OCI-LY7 (cell line): ENCODE measurements at regions not wholly inside any gene's neighbourhood (a gene's known extent, or its start where the extent isn't known, plus 50 kb on each side); places are given as distances from the start of the nearest gene placed in this dataset.
"Not testable (repeated sequence)": the region's sequence is repeated elsewhere in the genome, so short reads cannot be mapped to it uniquely, and the experiment has no call there.

ENCODE experiments used
- BruUV-seq: library from RNA; stranded (reverse); fragments of 400-500 nt; replicated peaks from 2 replicates; lab custom pipeline; 2021; lab: Mats Ljungman, UMichigan
- CTCF ChIA-PET: fragments of 300-600 bp; sonication (Branson Sonifier 250); formaldehyde crosslinking; loops from one replicate; lab custom pipeline; 2022; ENCODE audit warnings: antibody characterized with exemption; ENCODE audit not compliant: unreplicated experiment; lab: Charles Lee
- POLR2A ChIA-PET: fragments of 300-600 bp; sonication (Branson Sonifier 250); formaldehyde crosslinking; loops from one replicate; lab custom pipeline; 2022; ENCODE audit warnings: antibody characterized with exemption; lab: Charles Lee
- DNase-seq: peaks from one replicate; pipeline ENCODE4 v3.0.0-alpha.2; 2015; ENCODE audit warnings: low spot score
- H2AFZ ChIP-seq: fragments of 200-600 bp; sonication (generic), shearing (Covaris generic); 2 replicates; pipeline ENCODE4 v1.6.1; 2014; ENCODE audit warnings: mild to moderate bottlenecking, antibody characterized with exemption, low read length, moderate library complexity
- H3K27ac ChIP-seq: fragments of 200-600 bp; sonication (generic); 2 replicates; pipeline ENCODE4 v1.5.1; 2014; ENCODE audit warnings: mixed run types, low read depth, mild to moderate bottlenecking, moderate library complexity, low read length, inconsistent platforms; ENCODE audit not compliant: poor library complexity, severe bottlenecking
- H3K36me3 ChIP-seq: fragments of 200-600 bp; sonication (generic); 2 replicates; pipeline ENCODE4 v1.6.1; 2014; ENCODE audit warnings: mild to moderate bottlenecking, antibody characterized with exemption, low read length, moderate library complexity, mixed read lengths; ENCODE audit not compliant: insufficient read depth
- H3K4me1 ChIP-seq: fragments of 200-600 bp; sonication (generic); 2 replicates; pipeline ENCODE4 v1.5.1; 2014; ENCODE audit warnings: mild to moderate bottlenecking, low read length; ENCODE audit not compliant: insufficient read depth, poor library complexity, severe bottlenecking
- H3K4me2 ChIP-seq: fragments of 200-600 bp; sonication (generic); 2 replicates; pipeline ENCODE4 v1.6.1; 2014; ENCODE audit warnings: mild to moderate bottlenecking, low read length
- H3K4me3 ChIP-seq: fragments of 200-600 bp; sonication (generic); 2 replicates; pipeline ENCODE4 v1.5.1; 2014; ENCODE audit warnings: mild to moderate bottlenecking, low read depth, low read length; ENCODE audit not compliant: poor library complexity, severe bottlenecking
- H3K79me2 ChIP-seq: fragments of 200-600 bp; sonication (generic); 2 replicates; pipeline ENCODE4 v1.6.1; 2016; ENCODE audit warnings: low read depth, mild to moderate bottlenecking, low read length, moderate library complexity, mixed read lengths; ENCODE audit not compliant: insufficient read depth
- H3K9me2 ChIP-seq: fragments of 200-600 bp; sonication (generic); 2 replicates; pipeline ENCODE4 v1.6.1; 2016; ENCODE audit warnings: mild to moderate bottlenecking, low read length, mixed read lengths; ENCODE audit not compliant: insufficient read depth
- H3K9me3 ChIP-seq: fragments of 200-600 bp; sonication (generic); 2 replicates; pipeline ENCODE4 v1.6.1; 2014; ENCODE audit warnings: mild to moderate bottlenecking, mixed run types, low read length, mixed read lengths
- H4K20me1 ChIP-seq: fragments of 200-600 bp; sonication (generic); 2 replicates; pipeline ENCODE4 v1.6.1; 2014; ENCODE audit warnings: mild to moderate bottlenecking, antibody characterized with exemption, low read length, moderate library complexity, mixed read lengths; ENCODE audit not compliant: insufficient read depth
- EZH2phosphoT487 ChIP-seq: fragments of 200-600 bp; sonication (generic); IDR thresholded peaks from 2 replicates; pipeline ENCODE4 v1.6.1; 2018; ENCODE audit warnings: low read depth, borderline replicate concordance, mild to moderate bottlenecking, mixed run types, antibody characterized with exemption, low read length, moderate library complexity, mixed read lengths
- intact Hi-C: fragments of 100-400 bp; cut with micrococcal nuclease; formaldehyde crosslinking; loops from one replicate; pipeline ENCODE4 v1.10.0; 2022; ENCODE audit not compliant: unreplicated experiment
- TF ChIP-seq, protein P1 (sequence below): fragments of 200-600 bp; sonication (generic); conservative IDR thresholded peaks from 2 replicates; pipeline ENCODE4 v1.5.1; 2014; ENCODE audit warnings: mild to moderate bottlenecking, antibody characterized with exemption, low read length, moderate library complexity, mixed read lengths

DNA sequence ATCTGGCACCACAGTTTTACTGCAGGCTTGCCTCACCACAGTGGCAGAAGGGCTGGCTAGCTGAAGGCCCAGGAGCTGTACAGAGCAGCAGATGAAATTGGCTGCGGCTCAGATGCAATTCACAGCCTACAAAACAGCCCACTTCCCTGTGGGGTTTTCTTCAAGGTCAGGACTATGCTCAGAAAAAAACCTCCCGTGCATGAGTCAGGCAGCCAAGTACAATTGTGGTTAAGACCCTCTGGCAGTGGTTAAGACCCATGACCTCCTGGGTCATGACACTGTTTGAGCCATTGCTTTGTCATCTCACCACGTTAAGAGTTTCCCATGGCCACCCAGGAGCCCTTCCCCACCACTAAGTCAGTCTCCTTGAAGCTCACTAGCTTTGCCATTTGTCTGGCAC is 276.3 kb downstream of the HNRNPD start:
- CTCF ChIA-PET: no interaction called here
- no peak overlapping the region for H3K27ac ChIP-seq
- no peaks in the 10 kb centered on the region for H3K9me2 ChIP-seq
- POLR2A ChIA-PET: no interaction called here
- no peak overlapping the region for H2AFZ ChIP-seq
- H3K4me3 ChIP-seq: no peak overlapping the region
- no peaks in the 10 kb centered on the region for H3K36me3 ChIP-seq
- H3K4me2 ChIP-seq: no peak overlapping the region
- H3K79me2 ChIP-seq: no peaks in the 10 kb centered on the region
- H4K20me1 ChIP-seq: no peaks in the 10 kb centered on the region
- no peaks in the 10 kb centered on the region for H3K4me1 ChIP-seq
- intact Hi-C loops: loop anchor here (10.0 kb wide), 1 partner anchor 643 kb away; no protein-coding TSS in a partner anchor
- no peaks in the 10 kb centered on the region for H3K9me3 ChIP-seq
- TF ChIP-seq EZH2phosphoT487: no peak
- TF ChIP-seq, protein P1, sequence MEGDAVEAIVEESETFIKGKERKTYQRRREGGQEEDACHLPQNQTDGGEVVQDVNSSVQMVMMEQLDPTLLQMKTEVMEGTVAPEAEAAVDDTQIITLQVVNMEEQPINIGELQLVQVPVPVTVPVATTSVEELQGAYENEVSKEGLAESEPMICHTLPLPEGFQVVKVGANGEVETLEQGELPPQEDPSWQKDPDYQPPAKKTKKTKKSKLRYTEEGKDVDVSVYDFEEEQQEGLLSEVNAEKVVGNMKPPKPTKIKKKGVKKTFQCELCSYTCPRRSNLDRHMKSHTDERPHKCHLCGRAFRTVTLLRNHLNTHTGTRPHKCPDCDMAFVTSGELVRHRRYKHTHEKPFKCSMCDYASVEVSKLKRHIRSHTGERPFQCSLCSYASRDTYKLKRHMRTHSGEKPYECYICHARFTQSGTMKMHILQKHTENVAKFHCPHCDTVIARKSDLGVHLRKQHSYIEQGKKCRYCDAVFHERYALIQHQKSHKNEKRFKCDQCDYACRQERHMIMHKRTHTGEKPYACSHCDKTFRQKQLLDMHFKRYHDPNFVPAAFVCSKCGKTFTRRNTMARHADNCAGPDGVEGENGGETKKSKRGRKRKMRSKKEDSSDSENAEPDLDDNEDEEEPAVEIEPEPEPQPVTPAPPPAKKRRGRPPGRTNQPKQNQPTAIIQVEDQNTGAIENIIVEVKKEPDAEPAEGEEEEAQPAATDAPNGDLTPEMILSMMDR: no peak
- no TSS peak for BruUV-seq
- no peak for DNase-seq

DNA sequence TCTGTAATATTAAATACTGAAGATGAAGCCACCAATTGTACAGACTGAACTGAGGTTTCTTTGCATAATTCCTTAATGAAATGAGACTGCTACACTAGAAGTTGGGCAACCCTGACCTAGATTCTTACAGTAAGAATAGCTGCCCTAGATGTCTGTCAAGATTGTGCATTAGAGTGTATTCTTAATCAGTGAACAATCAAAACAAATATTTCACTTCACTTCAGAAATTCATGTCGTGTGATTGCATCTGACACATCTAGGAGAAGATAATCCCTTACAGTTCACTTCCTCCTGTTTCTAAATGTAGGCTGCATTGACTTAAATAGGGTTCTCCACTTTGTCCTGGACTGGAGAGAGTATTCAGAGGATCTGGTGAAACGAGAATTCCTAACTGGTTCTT is 283.1 kb downstream of the HNRNPD start:
- Histone ChIP-seq H2AFZ (no peak overlapping the region), H4K20me1 (no peaks in the 10 kb centered on the region), H3K27ac (no peak overlapping the region), H3K4me3 (no peak overlapping the region), H3K9me3 (no peaks in the 10 kb centered on the region), H3K4me2 (no peak overlapping the region), H3K9me2 (no peaks in the 10 kb centered on the region), H3K4me1 (no peaks in the 10 kb centered on the region), H3K79me2 (no peaks in the 10 kb centered on the region), H3K36me3 (no peaks in the 10 kb centered on the region)
- ChIA-PET POLR2A (no interaction called here), CTCF (no interaction called here)
- no TSS peak for BruUV-seq
- intact Hi-C loops: loop anchor here (10.0 kb wide), 1 partner anchor 636 kb away; no protein-coding TSS in a partner anchor
- no peak for DNase-seq
- TF ChIP-seq EZH2phosphoT487: no peak
- TF ChIP-seq, protein P1: no peak

DNA sequence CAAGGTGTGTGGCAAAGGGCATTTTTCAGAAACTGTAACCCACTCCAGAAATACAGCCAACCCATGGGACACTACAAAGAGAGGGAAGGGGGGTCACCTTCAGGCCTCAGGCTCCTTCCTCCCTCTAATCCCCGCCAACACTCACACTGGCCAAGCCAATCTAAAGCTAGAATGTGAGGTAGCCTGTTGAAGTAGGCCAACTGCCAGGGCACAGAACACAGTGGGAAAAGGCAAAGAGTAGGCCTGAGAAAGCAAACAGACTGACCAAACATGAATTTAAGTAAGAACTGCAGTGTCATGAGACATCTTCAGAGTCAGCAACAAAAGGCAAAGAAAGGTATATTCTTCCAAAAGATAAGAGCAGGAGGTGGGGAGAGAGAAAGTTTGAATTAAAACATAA is 289.0 kb downstream of the HNRNPD start:
- no peak for DNase-seq
- H3K4me1 ChIP-seq: no peaks in the 10 kb centered on the region
- CTCF ChIA-PET: no interaction called here
- H3K4me3 ChIP-seq: no peak overlapping the region
- no peak overlapping the region for H3K4me2 ChIP-seq
- no peak overlapping the region for H3K27ac ChIP-seq
- no peak for TF ChIP-seq EZH2phosphoT487
- TF ChIP-seq, protein P1: no peak
- POLR2A ChIA-PET: no interaction called here
- H3K36me3 ChIP-seq: no peaks in the 10 kb centered on the region
- intact Hi-C loops: no loop called here
- H4K20me1 ChIP-seq: no peaks in the 10 kb centered on the region
- no peaks in the 10 kb centered on the region for H3K9me3 ChIP-seq
- no peak overlapping the region for H2AFZ ChIP-seq
- no peaks in the 10 kb centered on the region for H3K9me2 ChIP-seq
- no TSS peak for BruUV-seq
- H3K79me2 ChIP-seq: no peaks in the 10 kb centered on the region

DNA sequence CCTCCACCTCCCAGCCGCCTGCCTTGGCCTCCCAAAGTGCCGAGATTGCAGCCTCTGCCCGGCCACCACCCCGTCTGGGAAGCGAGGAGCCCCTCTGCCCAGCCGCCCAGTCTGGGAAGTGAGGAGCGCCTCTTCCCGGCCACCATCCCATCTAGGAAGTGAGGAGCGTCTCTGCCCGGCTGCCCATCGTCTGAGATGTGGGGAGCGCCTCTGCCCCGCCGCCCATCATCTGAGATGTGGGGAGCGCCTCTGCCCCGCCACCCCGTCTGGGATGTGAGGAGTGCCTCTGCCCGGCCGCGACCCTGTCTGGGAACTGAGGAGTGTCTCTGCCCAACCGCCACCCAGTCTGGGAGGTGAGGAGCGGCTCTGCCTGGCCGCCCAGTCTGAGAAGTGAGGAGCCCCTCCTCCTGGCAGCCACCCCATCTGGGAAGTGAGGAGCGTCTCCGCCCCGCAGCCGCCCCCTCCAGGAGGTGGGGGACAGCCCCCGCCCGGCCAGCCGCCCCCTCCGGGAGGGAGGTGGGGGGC is 296.3 kb downstream of the HNRNPD start:
- CTCF ChIA-PET, H3K36me3 ChIP-seq, BruUV-seq, H4K20me1 ChIP-seq, H3K4me2 ChIP-seq, POLR2A ChIA-PET, H3K9me3 ChIP-seq, H3K4me3 ChIP-seq, H3K79me2 ChIP-seq, H3K27ac ChIP-seq, H2AFZ ChIP-seq, H3K4me1 ChIP-seq, intact Hi-C loops, DNase-seq, H3K9me2 ChIP-seq: not testable (repeated sequence)
